Panc1 (cell line): ENCODE measurements at regions not wholly inside any gene's neighbourhood (a gene's known extent, or its start where the extent isn't known, plus 50 kb on each side); places are given as distances from the start of the nearest gene placed in this dataset.

Experiments
- POLR2AphosphoS5 ChIP-seq: IDR thresholded peaks from 2 replicates; pipeline ENCODE4 v1.6.1; 2012; ENCODE audit warnings: mild to moderate bottlenecking, low read depth, low read length, moderate library complexity
- SIN3A ChIP-seq: IDR thresholded peaks from 2 replicates; pipeline ENCODE4 v1.6.1; 2012; ENCODE audit warnings: low read depth, mild to moderate bottlenecking, low read length, moderate library complexity, borderline replicate concordance; ENCODE audit not compliant: insufficient read depth
- TCF7L2 ChIP-seq: IDR thresholded peaks from 2 replicates; pipeline ENCODE4 v1.6.1; 2011; ENCODE audit warnings: mild to moderate bottlenecking, low read depth, low read length, inconsistent platforms
- TF ChIP-seq, protein P1 (sequence below): fragments of 450-650 bp; IDR thresholded peaks from 2 replicates; pipeline ENCODE4 v1.5.1; 2017; ENCODE audit warnings: mild to moderate bottlenecking
- TF ChIP-seq, protein P2 (sequence below), 2 experiments: IDR thresholded peaks; 2 replicates each; pipeline ENCODE4 v1.6.1; 2011 to 2012; ENCODE audit warnings: low read depth in 2 of 2, control low read depth in 1 of 2, low read length in 1 of 2, mild to moderate bottlenecking in 1 of 2, moderate library complexity in 1 of 2; ENCODE audit not compliant: insufficient read depth in 1 of 2

GRCh38 chr1:181314959-181315358, 168.4 kb upstream of the CACNA1E start:
- TF ChIP-seq, protein P1, sequence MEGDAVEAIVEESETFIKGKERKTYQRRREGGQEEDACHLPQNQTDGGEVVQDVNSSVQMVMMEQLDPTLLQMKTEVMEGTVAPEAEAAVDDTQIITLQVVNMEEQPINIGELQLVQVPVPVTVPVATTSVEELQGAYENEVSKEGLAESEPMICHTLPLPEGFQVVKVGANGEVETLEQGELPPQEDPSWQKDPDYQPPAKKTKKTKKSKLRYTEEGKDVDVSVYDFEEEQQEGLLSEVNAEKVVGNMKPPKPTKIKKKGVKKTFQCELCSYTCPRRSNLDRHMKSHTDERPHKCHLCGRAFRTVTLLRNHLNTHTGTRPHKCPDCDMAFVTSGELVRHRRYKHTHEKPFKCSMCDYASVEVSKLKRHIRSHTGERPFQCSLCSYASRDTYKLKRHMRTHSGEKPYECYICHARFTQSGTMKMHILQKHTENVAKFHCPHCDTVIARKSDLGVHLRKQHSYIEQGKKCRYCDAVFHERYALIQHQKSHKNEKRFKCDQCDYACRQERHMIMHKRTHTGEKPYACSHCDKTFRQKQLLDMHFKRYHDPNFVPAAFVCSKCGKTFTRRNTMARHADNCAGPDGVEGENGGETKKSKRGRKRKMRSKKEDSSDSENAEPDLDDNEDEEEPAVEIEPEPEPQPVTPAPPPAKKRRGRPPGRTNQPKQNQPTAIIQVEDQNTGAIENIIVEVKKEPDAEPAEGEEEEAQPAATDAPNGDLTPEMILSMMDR, result no peak
- TF ChIP-seq, protein P2, sequence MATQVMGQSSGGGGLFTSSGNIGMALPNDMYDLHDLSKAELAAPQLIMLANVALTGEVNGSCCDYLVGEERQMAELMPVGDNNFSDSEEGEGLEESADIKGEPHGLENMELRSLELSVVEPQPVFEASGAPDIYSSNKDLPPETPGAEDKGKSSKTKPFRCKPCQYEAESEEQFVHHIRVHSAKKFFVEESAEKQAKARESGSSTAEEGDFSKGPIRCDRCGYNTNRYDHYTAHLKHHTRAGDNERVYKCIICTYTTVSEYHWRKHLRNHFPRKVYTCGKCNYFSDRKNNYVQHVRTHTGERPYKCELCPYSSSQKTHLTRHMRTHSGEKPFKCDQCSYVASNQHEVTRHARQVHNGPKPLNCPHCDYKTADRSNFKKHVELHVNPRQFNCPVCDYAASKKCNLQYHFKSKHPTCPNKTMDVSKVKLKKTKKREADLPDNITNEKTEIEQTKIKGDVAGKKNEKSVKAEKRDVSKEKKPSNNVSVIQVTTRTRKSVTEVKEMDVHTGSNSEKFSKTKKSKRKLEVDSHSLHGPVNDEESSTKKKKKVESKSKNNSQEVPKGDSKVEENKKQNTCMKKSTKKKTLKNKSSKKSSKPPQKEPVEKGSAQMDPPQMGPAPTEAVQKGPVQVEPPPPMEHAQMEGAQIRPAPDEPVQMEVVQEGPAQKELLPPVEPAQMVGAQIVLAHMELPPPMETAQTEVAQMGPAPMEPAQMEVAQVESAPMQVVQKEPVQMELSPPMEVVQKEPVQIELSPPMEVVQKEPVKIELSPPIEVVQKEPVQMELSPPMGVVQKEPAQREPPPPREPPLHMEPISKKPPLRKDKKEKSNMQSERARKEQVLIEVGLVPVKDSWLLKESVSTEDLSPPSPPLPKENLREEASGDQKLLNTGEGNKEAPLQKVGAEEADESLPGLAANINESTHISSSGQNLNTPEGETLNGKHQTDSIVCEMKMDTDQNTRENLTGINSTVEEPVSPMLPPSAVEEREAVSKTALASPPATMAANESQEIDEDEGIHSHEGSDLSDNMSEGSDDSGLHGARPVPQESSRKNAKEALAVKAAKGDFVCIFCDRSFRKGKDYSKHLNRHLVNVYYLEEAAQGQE (IDR thresholded peaks at IDR 0.05; ENCODE audit: insufficient read depth in 1 of 2, low read depth in 2 of 2, low read length in 1 of 2), result no peak
- TF ChIP-seq POLR2AphosphoS5, result no peak
- TF ChIP-seq TCF7L2, result no peak
- TF ChIP-seq SIN3A, result no peak
